DOHH2 (cell line): ENCODE measurements at regions not wholly inside any gene's neighbourhood (a gene's known extent, or its start where the extent isn't known, plus 50 kb on each side); places are given as distances from the start of the nearest gene placed in this dataset.

Experiments used
- H3F3A ChIP-seq: fragments of 200-600 bp; sonication (generic), shearing (Covaris generic); 2 replicates; pipeline ENCODE4 v1.6.0; 2016; ENCODE audit warnings: antibody characterized with exemption, mild to moderate bottlenecking; ENCODE audit not compliant: control insufficient read depth, insufficient read depth
- H3K27ac ChIP-seq: fragments of 200-600 bp; sonication (generic); 2 replicates; pipeline ENCODE4 v1.5.1; 2014; ENCODE audit warnings: low read depth, mild to moderate bottlenecking, low read length, moderate library complexity
- H3K27me3 ChIP-seq: fragments of 200-600 bp; sonication (generic); 2 replicates; pipeline ENCODE4 v1.6.1; 2014; ENCODE audit warnings: mild to moderate bottlenecking, low read length, mixed read lengths; ENCODE audit not compliant: control insufficient read depth
- H3K36me3 ChIP-seq: fragments of 200-600 bp; sonication (generic); 2 replicates; pipeline ENCODE4 v1.6.1; 2014; ENCODE audit warnings: mild to moderate bottlenecking, low read length, moderate library complexity, mixed read lengths; ENCODE audit not compliant: control insufficient read depth
- H3K4me1 ChIP-seq: fragments of 200-600 bp; sonication (generic); 2 replicates; pipeline ENCODE4 v1.6.1; 2014; ENCODE audit warnings: mild to moderate bottlenecking, low read length, mixed read lengths; ENCODE audit not compliant: control insufficient read depth
- H3K4me2 ChIP-seq: fragments of 200-600 bp; sonication (generic); 2 replicates; pipeline ENCODE4 v1.6.0; 2014; ENCODE audit warnings: mild to moderate bottlenecking, low read length, moderate library complexity
- H3K4me3 ChIP-seq: fragments of 200-600 bp; sonication (generic); 2 replicates; pipeline ENCODE4 v1.5.1; 2014; ENCODE audit warnings: mild to moderate bottlenecking, low read length, mixed read lengths
- H3K79me2 ChIP-seq: fragments of 200-600 bp; sonication (generic); 2 replicates; pipeline ENCODE4 v1.6.1; 2014; ENCODE audit warnings: mild to moderate bottlenecking, low read length, mixed read lengths; ENCODE audit not compliant: control insufficient read depth
- H3K9me2 ChIP-seq: fragments of 200-600 bp; sonication (generic); replicated peaks from 2 replicates; pipeline ENCODE4 v1.6.1; 2014; ENCODE audit warnings: mild to moderate bottlenecking, low read length, mixed read lengths; ENCODE audit not compliant: control insufficient read depth
- H3K9me3 ChIP-seq: fragments of 200-600 bp; sonication (generic); 2 replicates; pipeline ENCODE4 v1.6.1; 2014; ENCODE audit warnings: antibody characterized with exemption, low read length, mixed read lengths; ENCODE audit not compliant: control insufficient read depth, insufficient read depth
- H4K20me1 ChIP-seq: fragments of 200-600 bp; sonication (generic); 2 replicates; pipeline ENCODE4 v1.6.0; 2014; ENCODE audit warnings: low read depth, mild to moderate bottlenecking, antibody characterized with exemption, low read length, moderate library complexity; ENCODE audit not compliant: control insufficient read depth, insufficient read depth
- CTCF ChIP-seq: fragments of 200-600 bp; sonication (generic); IDR thresholded peaks from one replicate; pipeline ENCODE4 v1.5.1; 2014; ENCODE audit warnings: antibody characterized with exemption, mild to moderate bottlenecking, low read depth, low read length; ENCODE audit not compliant: poor library complexity, severe bottlenecking
- EZH2phosphoT487 ChIP-seq: fragments of 200-600 bp; sonication (generic); IDR thresholded peaks from 2 replicates; pipeline ENCODE4 v1.6.1; 2017; ENCODE audit warnings: borderline replicate concordance, mild to moderate bottlenecking, antibody characterized with exemption, low read length, moderate library complexity, mixed read lengths

- no peak for TF ChIP-seq CTCF
- Histone ChIP-seq H3K4me1 (no peaks in the 10 kb centered on the region), H3K9me3 (no peaks in the 10 kb centered on the region), H3K27me3 (no peaks in the 10 kb centered on the region), H3K27ac (no peak overlapping the region), H3K4me2 (no peak overlapping the region), H3K4me3 (no peak overlapping the region), H4K20me1 (no peaks in the 10 kb centered on the region), H3K79me2 (no peaks in the 10 kb centered on the region), H3K36me3 (no peaks in the 10 kb centered on the region), H3K9me2 (no peaks in the 10 kb centered on the region), H3F3A (no peaks in the 10 kb centered on the region)
Observed at GRCh38 chr9:14413812-14414211, 99.9 kb upstream of the NFIB start.

GRCh38 chr9:14412775-14413174, 98.8 kb upstream of the NFIB start:
- Histone ChIP-seq H3F3A (no peaks in the 10 kb centered on the region), H3K4me2 (no peak overlapping the region), H3K4me1 (no peaks in the 10 kb centered on the region), H3K27me3 (no peaks in the 10 kb centered on the region), H3K9me3 (no peaks in the 10 kb centered on the region), H4K20me1 (no peaks in the 10 kb centered on the region), H3K36me3 (no peaks in the 10 kb centered on the region), H3K79me2 (no peaks in the 10 kb centered on the region), H3K4me3 (no peak overlapping the region), H3K9me2 (no peaks in the 10 kb centered on the region), H3K27ac (no peak overlapping the region)
- TF ChIP-seq CTCF: no peak
- no peak for TF ChIP-seq EZH2phosphoT487

- no peak overlapping the region for H3K4me2 ChIP-seq
Observed at GRCh38 chr9:14406463-14406862, 92.5 kb upstream of the NFIB start.

More at GRCh38 chr9:14406463-14406862, 92.5 kb upstream of the NFIB start:
- H3K9me2 ChIP-seq: no peaks in the 10 kb centered on the region
- H3K27ac ChIP-seq: no peak overlapping the region
- H3K4me1 ChIP-seq: no peaks in the 10 kb centered on the region
- no peaks in the 10 kb centered on the region for H4K20me1 ChIP-seq
- no peaks in the 10 kb centered on the region for H3K79me2 ChIP-seq
- H3K4me3 ChIP-seq: no peak overlapping the region
- no peaks in the 10 kb centered on the region for H3K9me3 ChIP-seq
- H3K36me3 ChIP-seq: no peaks in the 10 kb centered on the region
- TF ChIP-seq EZH2phosphoT487 (no peak), CTCF (no peak)
- H3K27me3 ChIP-seq: no peaks in the 10 kb centered on the region
- no peaks in the 10 kb centered on the region for H3F3A ChIP-seq
